Breast epithelium (tissue), 4 donors: ENCODE measurements at regions not wholly inside any gene's neighbourhood (a gene's known extent, or its start where the extent isn't known, plus 50 kb on each side); places are given as distances from the start of the nearest gene placed in this dataset.

Source experiments
- DNase-seq, 2 donors: peaks; one replicate each; pipeline ENCODE4 v3.0.0-alpha.2; 2019; ENCODE audit warnings: low spot score in 2 of 2
- H3K27ac ChIP-seq, 2 donors: fragments of 200-600 bp; sonication (generic) in 1 of 2; one replicate each; pipeline ENCODE4 v1.5.1; 2016 to 2019; ENCODE audit warnings: mild to moderate bottlenecking in 1 of 2
- H3K27me3 ChIP-seq, 2 donors: fragments of 200-600 bp; sonication (generic) in 1 of 2; one replicate each; pipeline versions ENCODE4 v1.5.1 to v1.6.0; 2017 to 2019; ENCODE audit warnings: control low read depth in 1 of 2, mild to moderate bottlenecking in 1 of 2
- H3K36me3 ChIP-seq: fragments of 200-600 bp; one replicate; pipeline ENCODE4 v1.5.1; 2019
- H3K4me1 ChIP-seq, 2 donors: fragments of 200-600 bp; sonication (generic); one replicate each; pipeline ENCODE4 v1.5.1; 2016 to 2019; ENCODE audit warnings: control low read depth in 1 of 2
- H3K4me3 ChIP-seq, 3 donors: fragments of 200-600 bp; sonication (generic); 1 replicate in 2 of 3; 2 replicates in 1 of 3; pipeline ENCODE4 v1.5.1; 2016 to 2019; ENCODE audit warnings: mild to moderate bottlenecking in 3 of 3, moderate library complexity in 2 of 3
- H3K9me3 ChIP-seq, 2 donors: fragments of 200-600 bp; sonication (generic) in 1 of 2; one replicate each; pipeline ENCODE4 v1.5.1; 2016 to 2019; ENCODE audit warnings: control low read depth in 1 of 2
- POLR2A ChIP-seq: fragments of 450-650 bp; IDR thresholded peaks from one replicate; pipeline ENCODE4 v1.6.1; 2016; ENCODE audit warnings: antibody characterized with exemption, mild to moderate bottlenecking, moderate library complexity
- POLR2AphosphoS5 ChIP-seq, 3 donors: sonication (generic); formaldehyde crosslinking; IDR thresholded peaks; one replicate each; pipeline ENCODE4 v1.6.1; 2017; ENCODE audit warnings: antibody characterized with exemption in 3 of 3
- intact Hi-C: fragments of 100-400 bp; cut with DNase I; formaldehyde crosslinking; loops from one replicate; pipeline ENCODE4 v1.15.1; 2023; ENCODE audit warnings: low total_unique reads
- TF ChIP-seq, protein P1 (sequence below), 3 donors: fragments of 450-650 bp; IDR thresholded peaks; one replicate each; pipeline ENCODE4 v1.5.1; 2016 to 2017; ENCODE audit warnings: antibody characterized with exemption in 3 of 3, mild to moderate bottlenecking in 3 of 3, moderate library complexity in 3 of 3

DNA sequence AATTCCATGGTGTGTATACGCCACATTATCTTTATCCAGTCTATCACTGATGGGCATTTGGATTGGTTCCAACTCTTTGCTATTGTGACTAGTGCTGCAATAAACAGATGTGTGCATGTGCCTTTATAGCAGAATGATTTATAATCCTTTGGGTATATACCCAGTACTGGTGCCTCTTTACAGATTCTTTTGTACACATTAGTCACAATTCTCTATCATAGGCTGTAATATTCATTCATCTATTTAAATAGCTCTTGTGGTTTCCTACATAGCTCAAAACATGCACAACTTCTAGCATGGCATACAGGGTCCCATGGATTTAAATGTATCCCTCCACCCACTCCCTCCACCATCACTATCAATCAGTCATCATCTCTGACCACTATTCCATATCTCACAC is 324.1 kb upstream of the CADM2 start:
- no peaks in the 10 kb centered on the region for H3K4me1 ChIP-seq
- H3K27me3 ChIP-seq = no peaks in the 10 kb centered on the region
- no peak for TF ChIP-seq POLR2A
- no peak for TF ChIP-seq POLR2AphosphoS5 (IDR thresholded peaks at IDR 0.05)
- no peak for DNase-seq
- H3K36me3 ChIP-seq = no peaks in the 10 kb centered on the region
- no peak overlapping the region for H3K27ac ChIP-seq
- intact Hi-C loops = no loop called here
- H3K9me3 ChIP-seq = no peaks in the 10 kb centered on the region
- H3K4me3 ChIP-seq = no peak overlapping the region

DNA sequence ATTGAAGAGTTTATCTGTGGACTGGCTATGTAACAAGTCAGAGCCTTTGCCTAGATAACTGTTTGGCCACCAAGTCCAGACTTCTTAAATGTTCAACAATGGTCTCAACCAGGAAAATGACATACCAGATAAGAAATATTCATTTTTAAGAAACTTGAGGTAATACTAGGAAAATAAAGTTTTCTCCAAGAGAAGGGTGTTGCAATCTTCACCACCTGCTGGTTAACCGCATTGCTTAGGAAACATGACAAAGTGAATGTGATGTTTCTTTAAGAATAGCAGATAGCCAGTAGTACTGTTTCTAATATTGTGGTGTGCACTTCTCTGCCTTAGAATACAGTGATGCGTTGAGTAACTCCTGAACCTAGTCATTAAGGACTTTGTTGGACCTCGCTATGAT is 321.5 kb upstream of the CADM2 start:
- no peak overlapping the region for H3K27ac ChIP-seq
- H3K4me1 ChIP-seq = no peaks in the 10 kb centered on the region

DNA sequence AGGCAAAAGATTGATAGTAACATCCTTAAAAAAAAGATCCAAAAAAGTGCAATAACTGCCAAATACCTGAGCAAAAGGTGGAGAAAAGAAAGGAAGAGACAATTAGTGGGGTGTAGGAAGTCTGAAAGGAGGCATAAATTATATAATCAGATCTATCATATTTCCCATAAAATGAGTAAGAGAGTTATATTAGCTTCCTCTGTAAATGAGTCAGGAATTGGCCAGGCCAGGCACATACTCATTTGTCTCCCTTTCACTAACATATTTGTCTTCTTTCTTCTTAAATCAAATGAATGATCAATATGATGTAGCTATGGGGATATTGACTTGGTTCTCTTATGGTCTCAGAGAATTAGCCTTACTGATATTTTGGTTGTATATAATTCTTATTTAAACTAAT is 292.3 kb upstream of the CADM2 start:
- H3K9me3 ChIP-seq = no peaks in the 10 kb centered on the region
- H3K4me3 ChIP-seq = no peak overlapping the region
- no peak for DNase-seq
- H3K27ac ChIP-seq = no peak overlapping the region
- TF ChIP-seq, protein P1, sequence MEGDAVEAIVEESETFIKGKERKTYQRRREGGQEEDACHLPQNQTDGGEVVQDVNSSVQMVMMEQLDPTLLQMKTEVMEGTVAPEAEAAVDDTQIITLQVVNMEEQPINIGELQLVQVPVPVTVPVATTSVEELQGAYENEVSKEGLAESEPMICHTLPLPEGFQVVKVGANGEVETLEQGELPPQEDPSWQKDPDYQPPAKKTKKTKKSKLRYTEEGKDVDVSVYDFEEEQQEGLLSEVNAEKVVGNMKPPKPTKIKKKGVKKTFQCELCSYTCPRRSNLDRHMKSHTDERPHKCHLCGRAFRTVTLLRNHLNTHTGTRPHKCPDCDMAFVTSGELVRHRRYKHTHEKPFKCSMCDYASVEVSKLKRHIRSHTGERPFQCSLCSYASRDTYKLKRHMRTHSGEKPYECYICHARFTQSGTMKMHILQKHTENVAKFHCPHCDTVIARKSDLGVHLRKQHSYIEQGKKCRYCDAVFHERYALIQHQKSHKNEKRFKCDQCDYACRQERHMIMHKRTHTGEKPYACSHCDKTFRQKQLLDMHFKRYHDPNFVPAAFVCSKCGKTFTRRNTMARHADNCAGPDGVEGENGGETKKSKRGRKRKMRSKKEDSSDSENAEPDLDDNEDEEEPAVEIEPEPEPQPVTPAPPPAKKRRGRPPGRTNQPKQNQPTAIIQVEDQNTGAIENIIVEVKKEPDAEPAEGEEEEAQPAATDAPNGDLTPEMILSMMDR (IDR thresholded peaks at IDR 0.05) = no peak
- TF ChIP-seq POLR2AphosphoS5 (IDR thresholded peaks at IDR 0.05) (no peak), POLR2A (no peak)
- H3K36me3 ChIP-seq = no peaks in the 10 kb centered on the region
- H3K4me1 ChIP-seq = no peaks in the 10 kb centered on the region
- no peaks in the 10 kb centered on the region for H3K27me3 ChIP-seq
- intact Hi-C loops = no loop called here

More for the DNA sequence above, 321.5 kb upstream of the CADM2 start:
- Histone ChIP-seq H3K4me3 (no peak overlapping the region), H3K27me3 (no peaks in the 10 kb centered on the region), H3K36me3 (no peaks in the 10 kb centered on the region), H3K9me3 (no peaks in the 10 kb centered on the region)
- no peak for DNase-seq
- TF ChIP-seq POLR2A (no peak), POLR2AphosphoS5 (IDR thresholded peaks at IDR 0.05) (no peak)
- TF ChIP-seq, protein P1 (IDR thresholded peaks at IDR 0.05) = no peak
- intact Hi-C loops = no loop called here

DNA sequence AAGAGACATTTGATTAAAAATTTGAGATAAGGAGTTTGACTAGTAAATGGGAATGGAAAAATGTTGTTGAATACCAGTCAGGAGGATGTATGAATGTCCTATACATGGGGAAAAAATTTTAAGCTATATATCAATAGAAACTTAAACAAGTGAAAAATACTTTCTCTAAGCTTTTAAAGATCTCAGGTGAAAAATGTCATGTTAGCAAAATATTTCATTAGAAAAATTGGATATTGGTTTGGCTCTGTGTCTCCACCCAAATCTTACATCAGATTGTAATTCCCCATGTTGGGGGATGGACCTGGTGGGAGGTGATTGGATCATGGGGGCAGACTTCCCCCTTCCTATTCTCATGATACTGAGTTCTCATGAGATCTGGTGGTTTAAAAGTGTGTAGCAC is 279.6 kb upstream of the CADM2 start:
- DNase-seq = no peak
- intact Hi-C loops = no loop called here
- H3K4me3 ChIP-seq = no peak overlapping the region
- no peaks in the 10 kb centered on the region for H3K27me3 ChIP-seq
- no peaks in the 10 kb centered on the region for H3K9me3 ChIP-seq
- H3K36me3 ChIP-seq = no peaks in the 10 kb centered on the region
- H3K27ac ChIP-seq = no peak overlapping the region
- TF ChIP-seq, protein P1 (IDR thresholded peaks at IDR 0.05) = no peak
- TF ChIP-seq POLR2AphosphoS5 (IDR thresholded peaks at IDR 0.05) (no peak), POLR2A (no peak)
- H3K4me1 ChIP-seq = no peaks in the 10 kb centered on the region

DNA sequence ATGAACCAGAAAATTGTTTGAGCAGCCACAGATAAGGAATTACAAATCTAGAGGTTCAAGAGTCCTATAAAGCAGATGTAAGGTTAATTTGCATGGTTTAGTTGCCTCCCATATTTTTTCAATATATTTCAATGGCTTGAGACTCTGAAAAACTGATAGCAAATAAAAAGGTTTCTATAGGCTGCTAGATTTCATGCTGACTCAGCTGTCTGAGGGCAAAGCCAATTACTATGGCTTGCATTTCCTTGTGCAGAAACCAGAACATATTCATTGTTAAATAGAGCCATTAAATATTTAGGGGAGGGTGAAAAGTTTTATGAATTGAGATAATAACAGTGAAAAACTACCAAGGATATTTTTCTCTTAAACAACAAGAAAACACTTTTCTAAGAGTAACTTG is 278.1 kb upstream of the CADM2 start:
- intact Hi-C loops = no loop called here
- no peaks in the 10 kb centered on the region for H3K4me1 ChIP-seq

DNA sequence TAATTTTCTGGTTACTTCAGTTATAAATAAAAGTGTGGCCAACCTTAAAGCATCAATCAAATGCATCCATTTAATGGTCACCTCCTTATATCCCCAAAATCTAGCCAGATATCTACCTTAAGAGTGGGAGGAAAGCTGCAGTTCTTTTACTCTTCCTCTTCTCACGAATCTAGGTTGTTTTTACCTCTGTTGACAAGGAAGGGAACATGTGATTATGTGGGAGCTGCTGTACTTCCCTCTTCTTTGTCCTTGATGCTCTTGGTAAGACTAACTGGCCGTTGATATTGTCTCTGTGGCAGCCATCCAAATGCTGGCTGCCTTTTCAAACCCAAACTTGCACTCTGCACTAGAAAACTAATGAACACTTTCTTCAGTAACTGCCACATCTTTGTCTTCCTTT is 275.3 kb upstream of the CADM2 start:
- no peak overlapping the region for H3K4me3 ChIP-seq
- TF ChIP-seq POLR2A (no peak), POLR2AphosphoS5 (IDR thresholded peaks at IDR 0.05) (no peak)
- TF ChIP-seq, protein P1 (IDR thresholded peaks at IDR 0.05) = no peak
- no peaks in the 10 kb centered on the region for H3K27me3 ChIP-seq
- intact Hi-C loops = no loop called here
- H3K27ac ChIP-seq = no peak overlapping the region
- no peak for DNase-seq
- no peaks in the 10 kb centered on the region for H3K36me3 ChIP-seq
- H3K4me1 ChIP-seq = no peaks in the 10 kb centered on the region
- H3K9me3 ChIP-seq = no peaks in the 10 kb centered on the region

More for the DNA sequence above, 278.1 kb upstream of the CADM2 start:
- Histone ChIP-seq H3K36me3 (no peaks in the 10 kb centered on the region), H3K27ac (no peak overlapping the region), H3K9me3 (no peaks in the 10 kb centered on the region), H3K4me3 (no peak overlapping the region), H3K27me3 (no peaks in the 10 kb centered on the region)
- DNase-seq = no peak
- no peak for TF ChIP-seq POLR2A
